HepG2 (cell line): ENCODE measurements at regions not wholly inside any gene's neighbourhood (a gene's known extent, or its start where the extent isn't known, plus 50 kb on each side); places are given as distances from the start of the nearest gene placed in this dataset.

ENCODE experiments used
- ATAC-seq: fragments of 200-7000 bp; cut with Tn5 transposase; 3 replicates; pipeline ENCODE4 v1.9.1; 2020; ENCODE audit warnings: mild to moderate bottlenecking, moderate library complexity
- BruUV-seq: library from RNA; stranded (reverse); fragments of 400-500 nt; replicated peaks from 2 replicates; lab custom pipeline; 2021; lab: Mats Ljungman, UMichigan
- CTCF ChIA-PET: fragments of 300-600 bp; formaldehyde crosslinking; extraction: SDS; loops from one replicate; lab custom pipeline; 2021; ENCODE audit warnings: low total read pairs, inconsistent platforms, low intra/inter-chr PET ratio; lab: Yijun Ruan, JAX
- POLR2A ChIA-PET: fragments of 350-600 bp; sonication (Branson Sonifier 250); formaldehyde crosslinking; loops from one replicate; lab custom pipeline; 2020; ENCODE audit warnings: antibody characterized with exemption, inconsistent platforms; lab: Yijun Ruan, JAX
- DNase-seq: peaks from one replicate; pipeline ENCODE4 v3.0.0-alpha.2; 2015; ENCODE audit warnings: low spot score
- FAIRE-seq: peaks from 3 replicates; lab custom pipeline; 2011; peaks lifted over from hg19 to GRCh38; lab: Jason Lieb, UNC
- H2AFZ ChIP-seq: one replicate; pipeline ENCODE4 v1.6.1; 2011; ENCODE audit warnings: low read length, inconsistent platforms
- H3K27ac ChIP-seq: fragments of 300-600 bp; 3 replicates; pipeline ENCODE4 v1.8.0; 2011; ENCODE audit warnings: mixed run types, mild to moderate bottlenecking, mixed read lengths, low read length, inconsistent platforms; ENCODE audit not compliant: insufficient read depth; ENCODE audit errors: extremely low read length
- H3K27me3 ChIP-seq, 2 experiments: fragments of 200-600 bp in 1 of 2; 2 replicates in 1 of 2; 3 replicates in 1 of 2; pipeline versions ENCODE4 v1.6.0 to v1.8.0; 2011; ENCODE audit warnings: low read length in 2 of 2, mild to moderate bottlenecking in 2 of 2, moderate library complexity in 2 of 2, inconsistent platforms in 1 of 2; ENCODE audit not compliant: insufficient read depth in 2 of 2, control insufficient read depth in 1 of 2
- H3K36me3 ChIP-seq, 2 experiments: fragments of 200-600 bp in 1 of 2; replicated peaks in 1 of 2; 2 replicates in 1 of 2; 3 replicates in 1 of 2; pipeline versions ENCODE4 v1.5.1 to v1.8.0; 2011; ENCODE audit warnings: low read length in 2 of 2, inconsistent platforms in 1 of 2; ENCODE audit not compliant: insufficient read depth in 2 of 2, control insufficient read depth in 1 of 2
- H3K4me1 ChIP-seq: 2 replicates; pipeline ENCODE4 v1.5.1; 2012; ENCODE audit warnings: low read length, inconsistent platforms; ENCODE audit not compliant: insufficient read depth
- H3K4me2 ChIP-seq: 2 replicates; pipeline ENCODE4 v1.6.0; 2011; ENCODE audit warnings: low read depth, low read length, inconsistent platforms
- H3K4me3 ChIP-seq, 3 experiments: fragments of 200-600 bp in 1 of 3; sonication (generic), shearing (Covaris generic) in 1 of 3; replicated peaks in 1 of 3; 2 replicates each; pipeline ENCODE4 v1.5.1; 2011 to 2016; ENCODE audit warnings: low read length in 3 of 3, inconsistent platforms in 2 of 3, low read depth in 2 of 3, mild to moderate bottlenecking in 2 of 3, control low read depth in 1 of 3, mixed read lengths in 1 of 3; ENCODE audit not compliant: insufficient read depth in 1 of 3
- H3K79me2 ChIP-seq: one replicate; pipeline ENCODE4 v1.6.1; 2011; ENCODE audit warnings: low read length, inconsistent platforms; ENCODE audit not compliant: insufficient read depth
- H3K9ac ChIP-seq: 2 replicates; pipeline ENCODE4 v1.6.0; 2011; ENCODE audit warnings: mild to moderate bottlenecking, low read depth, low read length, inconsistent platforms; ENCODE audit not compliant: insufficient read depth
- H3K9me3 ChIP-seq: 2 replicates; pipeline ENCODE4 v1.5.1; 2012; ENCODE audit warnings: mild to moderate bottlenecking, low read length
- H4K20me1 ChIP-seq: 2 replicates; pipeline ENCODE4 v1.6.0; 2011; ENCODE audit warnings: inconsistent platforms, mild to moderate bottlenecking, low read length, moderate library complexity; ENCODE audit not compliant: insufficient read depth
- ATF7 ChIP-seq, 2 experiments: fragments of 450-650 bp in 1 of 2; sonication (generic) in 1 of 2; formaldehyde crosslinking in 1 of 2; IDR thresholded peaks; 2 replicates each; pipeline versions ENCODE4 v1.4.0 to v1.6.1; 2016 to 2020; ENCODE audit warnings: antibody characterized with exemption in 1 of 2, mild to moderate bottlenecking in 1 of 2, missing genetic modification reagents in 1 of 2
- HBP1 ChIP-seq: IDR thresholded peaks from 2 replicates; pipeline ENCODE4 v1.6.1; 2016; ENCODE audit warnings: low read depth, control low read depth
- RBM22 ChIP-seq: fragments of 200-400 bp; formaldehyde crosslinking; optimal IDR thresholded peaks from 2 replicates; pipeline ENCODE3; 2017; ENCODE audit warnings: mild to moderate bottlenecking, low read length, moderate library complexity
- RFX3 ChIP-seq: IDR thresholded peaks from 2 replicates; pipeline ENCODE4 v1.6.1; 2016; ENCODE audit warnings: missing biosample characterization, missing genetic modification reagents
- SAFB2 ChIP-seq: sonication (generic); formaldehyde crosslinking; IDR thresholded peaks from 2 replicates; pipeline ENCODE4 v1.5.1; 2020; ENCODE audit warnings: missing genetic modification reagents, low read depth, mild to moderate bottlenecking, borderline replicate concordance
- STAG1 ChIP-seq: sonication (generic); formaldehyde crosslinking; IDR thresholded peaks from 2 replicates; pipeline ENCODE4 v1.4.0; 2020; ENCODE audit warnings: missing genetic modification reagents
- TFAP4 ChIP-seq: sonication (generic); IDR thresholded peaks from 2 replicates; pipeline ENCODE4 v1.6.1; 2016; ENCODE audit warnings: low read depth, borderline replicate concordance
- ZNF276 ChIP-seq: sonication (generic); formaldehyde crosslinking; IDR thresholded peaks from 2 replicates; pipeline ENCODE4 v1.4.0; 2020; ENCODE audit warnings: mild to moderate bottlenecking, low read depth, missing genetic modification reagents
- ZNF672 ChIP-seq: sonication (generic); formaldehyde crosslinking; IDR thresholded peaks from 2 replicates; pipeline ENCODE4 v1.8.1; 2022; ENCODE audit warnings: missing genetic modification reagents
- ZNF687 ChIP-seq: sonication (generic); formaldehyde crosslinking; IDR thresholded peaks from 2 replicates; pipeline ENCODE4 v1.5.1; 2020; ENCODE audit warnings: mild to moderate bottlenecking, missing genetic modification reagents, moderate library complexity
- ZNF7 ChIP-seq: IDR thresholded peaks from 2 replicates; pipeline ENCODE4 v1.6.1; 2016; ENCODE audit warnings: missing biosample characterization, missing genetic modification reagents
- ZUFSP ChIP-seq: sonication (generic); formaldehyde crosslinking; IDR thresholded peaks from 2 replicates; pipeline ENCODE4 v1.9.0; 2021; ENCODE audit warnings: missing genetic modification reagents, mild to moderate bottlenecking, borderline replicate concordance
- WGBS: methylation state at CpG from one replicate; pipeline ENCODE4 v1.1.6; 2017; ENCODE audit warnings: low lambda C conversion rate; 5-methylcytosine and 5-hydroxymethylcytosine counted together
- in situ Hi-C: cut with HindIII; loops from 2 replicates; pipeline ENCODE4 v1.10.0; 2017; ENCODE audit warnings: low pct_unique_long_range_greater_than_20kb; ENCODE audit not compliant: extremely low pct_ligation_motif_present
- intact Hi-C: fragments of 100-400 bp; cut with micrococcal nuclease; formaldehyde crosslinking; loops from one replicate; pipeline ENCODE4 v1.10.0; 2022; ENCODE audit not compliant: unreplicated experiment

GRCh38 chrX:871626-872025 is 241.0 kb downstream of the SHOX start (continued):
- TF ChIP-seq TFAP4 (no peak), HBP1 (CRISPR knock-in tag) (no peak), ZNF7 (CRISPR knock-in tag) (no peak), ZNF672 (CRISPR knock-in tag) (no peak), ZNF276 (no peak)

- Histone ChIP-seq H3K9me3 (0 out of 2 replicates have a peak, but pooled peaks cover 5% of the 10 kb centered on the region), H3K4me2 (no peak overlapping the region), H3K36me3 (no peaks in the 10 kb centered on the region), H3K9ac (no peak overlapping the region), H2AFZ (no peak overlapping the region), H3K4me3 (no peak overlapping the region), H3K27ac (no peak overlapping the region), H3K79me2 (no peaks in the 10 kb centered on the region), H4K20me1 (no peaks in the 10 kb centered on the region), H3K4me1 (no peaks in the 10 kb centered on the region), H3K27me3 (no peaks in the 10 kb centered on the region; a peak in 1 of 5 replicates)
- ChIA-PET CTCF (no interaction called here), POLR2A (no interaction called here)
- WGBS, result 19% methylated on average over 14 of the region's 18 CpGs
- BruUV-seq, result no TSS peak
- in situ Hi-C loops, result no loop called here
- DNase-seq (no peak), FAIRE-seq (no peak), ATAC-seq (no peak)
- intact Hi-C loops, result no loop called here
- TF ChIP-seq SAFB2 (CRISPR knock-in tag), result no peak
- TF ChIP-seq STAG1, result no peak
- no peak for TF ChIP-seq ZNF687 (CRISPR knock-in tag)
- TF ChIP-seq RFX3 (CRISPR knock-in tag), result no peak
- TF ChIP-seq ATF7 (IDR thresholded peaks at IDR 0.05), result no peak
- TF ChIP-seq ATF7 (CRISPR knock-in tag; IDR thresholded peaks at IDR 0.05), result no peak
- TF ChIP-seq ZUFSP (CRISPR knock-in tag), result no peak
- TF ChIP-seq RBM22, result no peak
Measured at GRCh38 chrX:867966-868647, 237.5 kb downstream of the SHOX start.
